ENCODE measurements at regions not wholly inside any gene's neighbourhood (a gene's known extent, or its start where the extent isn't known, plus 50 kb on each side); places are given as distances from the start of the nearest gene placed in this dataset.

DNA sequence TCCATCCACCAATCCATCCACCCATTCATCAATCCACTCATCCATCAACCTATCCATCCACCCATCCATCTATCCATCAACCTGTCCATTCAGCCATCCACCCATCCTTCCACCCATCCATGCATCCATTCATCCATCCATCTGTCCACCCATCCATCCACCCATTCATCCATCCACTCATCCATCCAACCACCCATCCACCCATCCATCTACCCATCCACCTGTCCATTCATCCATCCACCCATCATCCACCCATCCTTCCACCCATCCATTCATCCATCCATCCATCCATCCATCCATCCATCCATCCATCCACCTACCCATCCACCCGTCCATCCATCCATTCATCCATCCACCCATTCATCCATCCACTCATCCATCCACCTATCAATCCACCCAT lies 195.8 kb downstream of the NXNL2 start:
- intact Hi-C loops (cut with micrococcal nuclease) = no loop called here
- TF ChIP-seq CTCF (IDR thresholded peaks at IDR 0.05) = no peak
- H3K9me3 Mint-ChIP-seq = no peaks in the 10 kb centered on the region
- DNase-seq (no peak), ATAC-seq (no peak)
- H3K27ac Mint-ChIP-seq = no peak overlapping the region
- no peak overlapping the region for H3K4me3 Mint-ChIP-seq
- ChIA-PET POLR2A (no interaction called here), CTCF (no interaction called here)
- peaks cover 10% of the 10 kb centered on the region for H3K27me3 Mint-ChIP-seq
- H3K4me1 Mint-ChIP-seq (ENCODE audit: low read depth) = no peaks in the 10 kb centered on the region
- no peaks in the 10 kb centered on the region for H3K36me3 Mint-ChIP-seq (ENCODE audit: low read depth)

- H3K4me3 Mint-ChIP-seq = no peak overlapping the region
- ChIA-PET CTCF (no interaction called here), POLR2A (no interaction called here)
- no peaks in the 10 kb centered on the region for H3K4me1 Mint-ChIP-seq (ENCODE audit: low read depth)
- H3K9me3 Mint-ChIP-seq = no peaks in the 10 kb centered on the region
- H3K27me3 Mint-ChIP-seq = peaks cover 13% of the 10 kb centered on the region
- DNase-seq (no peak), ATAC-seq (no peak)
- TF ChIP-seq CTCF (IDR thresholded peaks at IDR 0.05) = no peak
- intact Hi-C loops (cut with micrococcal nuclease) = no loop called here
- H3K36me3 Mint-ChIP-seq (ENCODE audit: low read depth) = no peaks in the 10 kb centered on the region
- no peak overlapping the region for H3K27ac Mint-ChIP-seq
These were observed 197.2 kb downstream of the NXNL2 start for GRCh38 chr9:88732128-88732527.

GRCh38 chr9:88733651-88734421 lies 198.9 kb downstream of the NXNL2 start:
- H3K27ac Mint-ChIP-seq = no peak overlapping the region
- CTCF ChIA-PET = no interaction called here
- no peaks in the 10 kb centered on the region for H3K9me3 Mint-ChIP-seq
- POLR2A ChIA-PET = no interaction called here
- H3K36me3 Mint-ChIP-seq (ENCODE audit: low read depth) = no peaks in the 10 kb centered on the region
- H3K27me3 Mint-ChIP-seq = peaks cover 9% of the 10 kb centered on the region
- intact Hi-C loops (cut with micrococcal nuclease) = no loop called here
- no peak for ATAC-seq
- no peak overlapping the region for H3K4me3 Mint-ChIP-seq
- no peak for DNase-seq
- H3K4me1 Mint-ChIP-seq (ENCODE audit: low read depth) = no peaks in the 10 kb centered on the region
- TF ChIP-seq CTCF (IDR thresholded peaks at IDR 0.05) = no peak

GRCh38 chr9:88734527-88734926 lies 199.5 kb downstream of the NXNL2 start:
- H3K4me1 Mint-ChIP-seq (ENCODE audit: low read depth) = no peaks in the 10 kb centered on the region
- DNase-seq (no peak), ATAC-seq (no peak)
- no peak for TF ChIP-seq CTCF (IDR thresholded peaks at IDR 0.05)
- peaks cover 4% of the 10 kb centered on the region for H3K27me3 Mint-ChIP-seq
- intact Hi-C loops (cut with micrococcal nuclease) = no loop called here
- CTCF ChIA-PET = no interaction called here
- H3K9me3 Mint-ChIP-seq = no peaks in the 10 kb centered on the region
- no peak overlapping the region for H3K4me3 Mint-ChIP-seq
- POLR2A ChIA-PET = no interaction called here
- no peaks in the 10 kb centered on the region for H3K36me3 Mint-ChIP-seq (ENCODE audit: low read depth)
- no peak overlapping the region for H3K27ac Mint-ChIP-seq

DNA sequence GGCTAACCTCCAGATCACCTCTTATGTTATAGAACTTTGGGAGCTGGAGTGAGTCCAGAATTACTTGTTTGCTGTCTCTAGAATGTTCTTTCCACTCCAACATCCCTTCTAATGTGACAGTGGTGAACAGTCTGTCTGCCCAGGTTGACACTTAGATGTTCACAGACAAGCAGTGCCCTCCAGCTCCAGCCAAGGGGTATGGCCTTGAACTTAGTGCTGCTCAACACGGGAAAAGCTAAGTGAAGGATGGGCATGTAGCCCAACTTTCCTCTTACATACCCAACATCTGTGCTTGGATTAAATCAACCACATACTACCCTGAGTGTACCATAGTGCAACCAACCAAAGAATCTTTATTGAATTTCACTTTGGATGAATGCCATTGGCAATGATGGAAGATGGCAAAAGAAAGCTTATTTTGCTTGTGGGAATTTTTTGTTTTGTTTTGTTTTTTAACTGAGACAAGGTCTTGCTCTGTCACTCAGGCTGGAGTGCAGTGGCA lies 201.2 kb downstream of the NXNL2 start:
- no peak for TF ChIP-seq CTCF (IDR thresholded peaks at IDR 0.05)
- H3K4me3 Mint-ChIP-seq = no peak overlapping the region
- H3K4me1 Mint-ChIP-seq (ENCODE audit: low read depth) = no peaks in the 10 kb centered on the region
- H3K27me3 Mint-ChIP-seq = peaks cover 4% of the 10 kb centered on the region
- no peaks in the 10 kb centered on the region for H3K9me3 Mint-ChIP-seq
- ATAC-seq = no peak
- DNase-seq = no peak
- H3K36me3 Mint-ChIP-seq (ENCODE audit: low read depth) = no peaks in the 10 kb centered on the region
- ChIA-PET CTCF (interaction anchor here (0.6 to 0.8 kb wide), 3 partner anchors 26 to 638 kb away, joined by 3 read pairs; no protein-coding TSS in a partner anchor), POLR2A (no interaction called here)
- no peak overlapping the region for H3K27ac Mint-ChIP-seq
- intact Hi-C loops (cut with micrococcal nuclease) = no loop called here

All from activated CD8-positive, alpha-beta T cell treated with anti-CD3 and anti-CD28 coated beads for 36 hours (primary cell).